ENCODE measurements at regions not wholly inside any gene's neighbourhood (a gene's known extent, or its start where the extent isn't known, plus 50 kb on each side); places are given as distances from the start of the nearest gene placed in this dataset.

- DNase-seq (ENCODE audit: low spot score) = no peak
- Histone ChIP-seq H3K9me3 (ENCODE audit: low read length) (no peaks in the 10 kb centered on the region), H4K20me1 (ENCODE audit: insufficient read depth, low read length) (no peaks in the 10 kb centered on the region), H2AFZ (ENCODE audit: low read length) (no peak overlapping the region), H3K27me3 (ENCODE audit: control insufficient read depth in 1 of 2, insufficient read depth in 2 of 2, low read length in 2 of 2) (no peaks in the 10 kb centered on the region), H3K4me2 (ENCODE audit: low read depth, low read length) (no peak overlapping the region), H3K27ac (ENCODE audit: extremely low read length, insufficient read depth, low read length) (no peak overlapping the region), H3K4me1 (ENCODE audit: insufficient read depth, low read length) (peaks cover 26% of the 10 kb centered on the region), H3K79me2 (ENCODE audit: insufficient read depth, low read length) (no peaks in the 10 kb centered on the region), H3K4me3 (replicated peaks in 1 of 3; ENCODE audit: insufficient read depth in 1 of 3, low read depth in 2 of 3, low read length in 3 of 3) (no peak overlapping the region), H3K9ac (ENCODE audit: insufficient read depth, low read depth, low read length) (no peak overlapping the region), H3K36me3 (replicated peaks in 1 of 2; ENCODE audit: control insufficient read depth in 1 of 2, insufficient read depth in 2 of 2, low read length in 2 of 2) (no peaks in the 10 kb centered on the region)
- in situ Hi-C loops (cut with HindIII; ENCODE audit: extremely low pct_ligation_motif_present, low pct_unique_long_range_greater_than_20kb) (no loop called here), intact Hi-C loops (cut with micrococcal nuclease; ENCODE audit: unreplicated experiment) (no loop called here)
- BruUV-seq (replicated peaks) = no TSS peak
- WGBS (ENCODE audit: low lambda C conversion rate) = 5% methylated on average over 1 of the region's 1 CpG
- ChIA-PET CTCF (ENCODE audit: low intra/inter-chr PET ratio, low total read pairs) (no interaction called here), POLR2A (no interaction called here)
- TF ChIP-seq ZNF747 (CRISPR knock-in tag; IDR thresholded peaks at IDR 0.05; ENCODE audit: borderline replicate concordance) (no peak), GLI4 (CRISPR knock-in tag; IDR thresholded peaks at IDR 0.05; ENCODE audit: borderline replicate concordance) (no peak), PTBP1 (IDR thresholded peaks at IDR 0.05; ENCODE audit: low read depth, low read length, poor library complexity, severe bottlenecking) (no peak), ZNF256 (CRISPR knock-in tag; conservative IDR thresholded peaks at IDR 0.05) (no peak), ELF4 (CRISPR knock-in tag; IDR thresholded peaks at IDR 0.05; ENCODE audit: borderline replicate concordance) (no peak), ZEB1 (IDR thresholded peaks at IDR 0.05; ENCODE audit: insufficient replicate concordance, low read depth) (no peak), CBX1 (IDR thresholded peaks at IDR 0.05; ENCODE audit: low read depth) (no peak), ZNF660 (CRISPR knock-in tag; IDR thresholded peaks at IDR 0.05; ENCODE audit: borderline replicate concordance, low read depth) (no peak), NCOA5 (CRISPR knock-in tag; IDR thresholded peaks at IDR 0.05) (no peak), TRIM24 (CRISPR knock-in tag; IDR thresholded peaks at IDR 0.05) (no peak), PRPF4 (IDR thresholded peaks at IDR 0.05; ENCODE audit: low read depth, low read length, poor library complexity, severe bottlenecking) (no peak), GABPB1 (CRISPR knock-in tag; IDR thresholded peaks at IDR 0.05) (no peak), ETV6 (CRISPR knock-in tag; conservative IDR thresholded peaks at IDR 0.05) (no peak)
- ATAC-seq = no peak
- FAIRE-seq = no peak
Measured at GRCh38 chr12:97162173-97162572, 255.1 kb downstream of the NEDD1 start.
